ENCODE measurements at regions not wholly inside any gene's neighbourhood (a gene's known extent, or its start where the extent isn't known, plus 50 kb on each side); places are given as distances from the start of the nearest gene placed in this dataset.

GRCh38 chr1:38270849-38271633, 224.4 kb upstream of the POU3F1 start:
- Histone ChIP-seq H3K27me3 (no peaks in the 10 kb centered on the region), H3K36me3 (no peaks in the 10 kb centered on the region)
- 71 to 80% methylated on average over 12 of the region's 12 CpGs for WGBS, 2 donors

GRCh38 chr1:38269923-38270848, 223.6 kb upstream of the POU3F1 start:
- H3K4me1 ChIP-seq = peaks cover 0 to 10% (median 0%) of the 10 kb centered on the region in 4 donors
- H3K36me3 ChIP-seq = no peaks in the 10 kb centered on the region
- DNase-seq (ENCODE audit: low spot score in 2 of 2) = no peak
- H3K27me3 ChIP-seq = no peaks in the 10 kb centered on the region
- H3K4me3 ChIP-seq = no peak overlapping the region
- no peak overlapping the region for H3K27ac ChIP-seq
- 76 to 82% methylated on average over 15 of the region's 15 CpGs for WGBS, 2 donors
- H3K9me3 ChIP-seq = no peaks in the 10 kb centered on the region
- TF ChIP-seq EP300 (IDR thresholded peaks at IDR 0.05) = no peak
- TF ChIP-seq, protein P1, sequence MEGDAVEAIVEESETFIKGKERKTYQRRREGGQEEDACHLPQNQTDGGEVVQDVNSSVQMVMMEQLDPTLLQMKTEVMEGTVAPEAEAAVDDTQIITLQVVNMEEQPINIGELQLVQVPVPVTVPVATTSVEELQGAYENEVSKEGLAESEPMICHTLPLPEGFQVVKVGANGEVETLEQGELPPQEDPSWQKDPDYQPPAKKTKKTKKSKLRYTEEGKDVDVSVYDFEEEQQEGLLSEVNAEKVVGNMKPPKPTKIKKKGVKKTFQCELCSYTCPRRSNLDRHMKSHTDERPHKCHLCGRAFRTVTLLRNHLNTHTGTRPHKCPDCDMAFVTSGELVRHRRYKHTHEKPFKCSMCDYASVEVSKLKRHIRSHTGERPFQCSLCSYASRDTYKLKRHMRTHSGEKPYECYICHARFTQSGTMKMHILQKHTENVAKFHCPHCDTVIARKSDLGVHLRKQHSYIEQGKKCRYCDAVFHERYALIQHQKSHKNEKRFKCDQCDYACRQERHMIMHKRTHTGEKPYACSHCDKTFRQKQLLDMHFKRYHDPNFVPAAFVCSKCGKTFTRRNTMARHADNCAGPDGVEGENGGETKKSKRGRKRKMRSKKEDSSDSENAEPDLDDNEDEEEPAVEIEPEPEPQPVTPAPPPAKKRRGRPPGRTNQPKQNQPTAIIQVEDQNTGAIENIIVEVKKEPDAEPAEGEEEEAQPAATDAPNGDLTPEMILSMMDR (IDR thresholded peaks at IDR 0.05) = no peak
- TF ChIP-seq POLR2A (IDR thresholded peaks at IDR 0.05) = no peak

More at GRCh38 chr1:38270849-38271633, 224.4 kb upstream of the POU3F1 start:
- Histone ChIP-seq H3K9me3 (no peaks in the 10 kb centered on the region), H3K4me3 (no peak overlapping the region), H3K4me1 (peaks cover 0 to 19% (median 0%) of the 10 kb centered on the region in 4 donors), H3K27ac (no peak overlapping the region)
- no peak for DNase-seq (ENCODE audit: low spot score in 2 of 2)
- no peak for TF ChIP-seq EP300 (IDR thresholded peaks at IDR 0.05)
- TF ChIP-seq, protein P1 (IDR thresholded peaks at IDR 0.05) = no peak

- no peak for DNase-seq (ENCODE audit: low spot score in 2 of 2)
- Histone ChIP-seq H3K4me3 (no peak overlapping the region), H3K27me3 (no peaks in the 10 kb centered on the region), H3K4me1 (no peaks in the 10 kb centered on the region), H3K36me3 (no peaks in the 10 kb centered on the region), H3K9me3 (no peaks in the 10 kb centered on the region), H3K27ac (no peak overlapping the region)
- no peak for TF ChIP-seq POLR2A (IDR thresholded peaks at IDR 0.05)
- TF ChIP-seq, protein P1 (IDR thresholded peaks at IDR 0.05) = no peak
- TF ChIP-seq EP300 (IDR thresholded peaks at IDR 0.05) = no peak
- 86% methylated on average over 3 to 4 of the region's 4 CpGs for WGBS, 2 donors
These were observed 221.6 kb upstream of the POU3F1 start for GRCh38 chr1:38268226-38268625.

GRCh38 chr1:38267037-38268036, 220.7 kb upstream of the POU3F1 start:
- Histone ChIP-seq H3K27ac (no peak overlapping the region), H3K36me3 (no peaks in the 10 kb centered on the region), H3K9me3 (no peaks in the 10 kb centered on the region), H3K4me1 (no peaks in the 10 kb centered on the region), H3K4me3 (no peak overlapping the region), H3K27me3 (no peaks in the 10 kb centered on the region)
- 68 to 71% methylated on average over 7 of the region's 7 CpGs for WGBS, 2 donors
- DNase-seq (ENCODE audit: low spot score in 2 of 2) = no peak
- TF ChIP-seq, protein P1 (IDR thresholded peaks at IDR 0.05) = no peak
- no peak for TF ChIP-seq POLR2A (IDR thresholded peaks at IDR 0.05)
- TF ChIP-seq EP300 (IDR thresholded peaks at IDR 0.05) = no peak
